GM18870 (cell line): ENCODE measurements at regions not wholly inside any gene's neighbourhood (a gene's known extent, or its start where the extent isn't known, plus 50 kb on each side); places are given as distances from the start of the nearest gene placed in this dataset.

Experiments
- ATAC-seq: cut with Tn5 transposase; IDR thresholded peaks from one replicate; pipeline ENCODE4 v1.9.1; 2021; ENCODE audit warnings: moderate library complexity; ENCODE audit not compliant: unreplicated experiment

DNA sequence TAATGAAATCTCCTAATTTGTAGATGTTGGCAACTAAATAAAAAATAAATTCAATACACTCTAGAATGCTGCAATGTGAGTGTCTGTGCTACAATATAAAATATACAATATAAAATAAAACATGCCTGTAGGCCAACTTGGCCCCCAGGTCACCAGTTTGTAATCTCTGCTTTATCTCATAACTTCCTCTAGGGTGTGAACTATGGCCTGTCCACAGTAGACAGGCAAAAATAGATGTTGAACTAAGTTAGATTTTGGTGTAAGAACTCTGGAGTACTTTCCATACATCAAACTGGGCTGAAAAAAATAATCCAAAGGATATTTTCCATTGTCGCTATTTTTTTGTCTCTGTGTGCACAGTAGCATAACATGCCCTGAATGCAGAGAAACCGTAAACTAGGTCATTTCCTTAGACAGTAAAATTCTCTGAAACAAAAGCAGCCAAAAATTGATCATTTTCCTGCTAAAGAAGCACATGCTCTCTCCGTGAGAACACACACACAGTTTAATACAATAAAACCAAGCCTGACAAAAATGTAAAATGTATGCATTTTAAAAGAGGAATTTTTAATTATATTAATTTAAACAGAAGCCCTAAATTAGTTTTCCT, 98.5 kb upstream of the ZFP64 start:
- ATAC-seq, result no peak

GRCh38 chr20:52280407-52280806, 88.8 kb upstream of the ZFP64 start:
- no peak for ATAC-seq

GRCh38 chr20:52279706-52280105, 88.1 kb upstream of the ZFP64 start:
- no peak for ATAC-seq

GRCh38 chr20:52275181-52275691, 83.7 kb upstream of the ZFP64 start:
- ATAC-seq, result no peak

GRCh38 chr20:52270696-52271095, 79.1 kb upstream of the ZFP64 start:
- no peak for ATAC-seq

DNA sequence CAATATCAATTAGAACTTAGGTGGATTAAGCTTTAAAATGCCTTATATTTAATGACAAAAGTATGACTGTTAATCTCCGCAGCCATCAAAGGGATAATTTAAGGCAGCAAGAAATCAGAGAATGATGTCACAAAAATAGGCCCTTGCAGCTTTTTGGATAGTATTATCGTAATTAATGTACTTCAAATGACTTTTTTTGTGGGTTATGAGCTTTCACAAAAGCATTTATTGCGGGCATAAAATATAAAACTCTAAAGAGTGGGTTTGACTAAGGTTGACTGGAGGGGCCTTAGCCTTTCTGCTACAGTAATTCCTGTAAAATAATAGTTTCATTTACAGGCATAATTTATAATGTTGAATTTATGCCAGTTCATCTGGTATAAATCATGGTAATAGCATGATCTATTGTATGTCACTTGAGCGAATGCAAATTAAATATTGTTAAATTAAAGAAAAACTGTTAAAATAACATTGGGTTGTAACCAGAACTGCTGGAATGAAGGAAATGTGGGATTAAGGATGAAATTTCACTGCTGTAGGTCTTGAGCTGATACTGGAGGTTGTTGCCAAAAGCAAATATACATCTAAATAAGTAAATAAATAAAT, 78.5 kb upstream of the ZFP64 start:
- ATAC-seq, result no peak

GRCh38 chr20:52269321-52269720, 77.7 kb upstream of the ZFP64 start:
- no peak for ATAC-seq

- ATAC-seq, result no peak
Measured at GRCh38 chr20:52268184-52268749, 76.7 kb upstream of the ZFP64 start.

DNA sequence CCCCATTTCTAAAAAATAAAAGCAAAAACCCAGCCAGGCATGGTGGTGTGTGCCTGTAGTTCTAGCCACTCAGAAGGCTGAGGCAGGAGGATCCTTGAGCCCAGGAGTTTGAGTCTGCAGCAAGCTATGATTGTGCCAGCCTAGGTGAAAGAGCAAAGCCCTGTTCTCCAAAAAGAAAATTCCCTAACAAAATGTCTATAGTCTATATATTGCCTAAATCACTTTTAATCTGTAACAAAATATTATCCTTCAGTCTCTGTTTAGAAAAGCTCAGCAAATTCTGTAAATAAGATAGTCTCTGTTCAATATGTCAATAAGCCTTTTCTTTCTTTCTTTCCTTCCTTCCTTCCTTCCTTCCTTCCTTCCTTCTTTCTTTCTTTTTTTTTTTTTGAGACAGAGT, 75.8 kb upstream of the ZFP64 start:
- no peak for ATAC-seq

DNA sequence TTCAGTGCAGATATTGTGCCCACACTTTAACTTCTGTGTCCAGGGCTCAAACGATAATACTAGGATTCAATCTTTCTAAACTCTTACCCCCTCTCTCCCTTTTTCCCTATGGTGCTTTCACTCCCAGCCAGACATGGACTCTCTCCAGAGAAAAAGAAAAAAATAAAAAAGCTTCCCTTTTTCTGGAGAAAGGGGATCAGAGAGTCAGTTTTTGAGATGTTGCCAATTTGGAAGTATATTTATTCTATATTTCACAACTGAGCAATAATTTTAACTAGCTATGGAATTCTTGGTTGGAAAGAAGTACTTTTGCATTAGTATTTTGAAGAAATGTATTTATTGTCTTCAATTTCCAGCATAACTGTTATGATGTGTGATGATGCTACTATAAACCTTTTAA, 72.2 kb upstream of the ZFP64 start:
- ATAC-seq, result no peak

DNA sequence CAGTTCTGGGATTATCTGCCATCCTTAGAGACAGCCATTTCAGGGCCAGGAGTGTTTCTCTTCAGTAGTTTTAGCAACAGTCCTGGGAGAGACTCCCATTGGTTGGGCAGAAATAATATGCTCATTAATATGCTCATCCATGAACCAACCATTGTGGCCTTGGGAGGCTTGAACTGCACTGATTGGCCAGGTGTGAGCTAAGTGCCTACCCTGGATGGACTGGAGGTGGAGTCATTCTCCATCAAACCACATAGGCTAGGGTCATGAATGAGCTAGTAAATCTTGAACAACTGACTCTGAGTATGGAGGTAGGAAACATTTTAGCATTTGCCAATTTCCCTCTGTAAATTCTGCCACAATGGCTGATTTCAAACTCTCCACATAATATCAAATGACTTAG, 70.2 kb upstream of the ZFP64 start:
- no peak for ATAC-seq

DNA sequence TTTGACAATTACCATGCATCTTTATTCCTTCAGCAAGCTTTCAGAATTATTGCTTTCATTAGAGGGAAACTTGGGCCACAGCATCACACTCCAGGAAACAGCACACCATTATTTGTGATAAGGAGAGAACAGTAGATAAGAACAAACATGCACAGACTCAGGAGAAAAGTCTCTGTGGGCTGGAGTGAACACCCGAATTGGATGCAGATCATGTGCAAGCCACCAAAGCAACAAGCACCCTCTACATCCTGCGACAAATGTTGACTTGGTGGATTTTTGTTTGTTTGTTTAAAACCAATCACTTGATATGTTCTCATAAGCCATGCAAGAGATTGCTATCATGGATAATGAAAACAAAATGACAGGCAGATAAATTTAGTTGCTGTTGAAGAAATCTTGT, 67.7 kb upstream of the ZFP64 start:
- ATAC-seq, result no peak

DNA sequence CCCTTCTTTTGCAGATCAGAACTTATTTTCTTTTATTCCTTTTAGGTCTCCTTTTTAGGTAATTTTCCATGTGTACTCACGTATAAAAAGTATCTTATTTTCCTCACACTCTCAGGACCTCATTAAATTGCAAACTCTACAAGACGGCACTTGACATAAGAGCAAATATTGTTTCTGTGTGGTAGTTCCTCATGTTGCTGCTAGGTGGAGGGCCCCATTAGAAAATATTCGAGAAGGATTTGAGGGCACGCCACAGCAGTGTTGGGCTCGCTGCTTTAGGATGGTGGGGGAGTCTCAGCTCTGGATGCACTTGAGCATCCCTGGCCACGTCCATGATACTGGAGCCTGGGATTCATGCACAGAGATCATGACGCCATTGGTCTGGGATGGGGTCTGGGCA, 64.9 kb upstream of the ZFP64 start:
- no peak for ATAC-seq

- ATAC-seq, result no peak
Measured at GRCh38 chr20:52252664-52253063, 61.1 kb upstream of the ZFP64 start.

DNA sequence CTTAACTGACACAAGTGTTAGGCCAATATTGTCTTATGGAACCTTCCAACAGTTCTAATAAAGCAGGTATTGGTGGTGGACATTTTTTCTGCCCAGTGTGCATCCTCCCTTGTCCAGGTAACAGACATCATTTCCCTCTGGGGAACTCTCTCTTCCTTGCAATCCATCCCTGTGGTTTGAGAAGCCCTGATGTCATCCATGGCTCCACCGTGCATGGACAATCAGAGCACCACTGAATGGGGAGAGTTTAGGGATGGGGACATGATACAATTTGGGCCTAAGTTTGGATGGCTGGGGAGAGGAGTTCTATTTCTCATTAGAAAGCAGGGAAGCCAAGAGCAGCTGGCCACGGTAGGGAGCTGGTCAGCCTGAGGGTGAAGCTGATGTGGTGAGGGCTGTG, 60.2 kb upstream of the ZFP64 start:
- ATAC-seq, result no peak

DNA sequence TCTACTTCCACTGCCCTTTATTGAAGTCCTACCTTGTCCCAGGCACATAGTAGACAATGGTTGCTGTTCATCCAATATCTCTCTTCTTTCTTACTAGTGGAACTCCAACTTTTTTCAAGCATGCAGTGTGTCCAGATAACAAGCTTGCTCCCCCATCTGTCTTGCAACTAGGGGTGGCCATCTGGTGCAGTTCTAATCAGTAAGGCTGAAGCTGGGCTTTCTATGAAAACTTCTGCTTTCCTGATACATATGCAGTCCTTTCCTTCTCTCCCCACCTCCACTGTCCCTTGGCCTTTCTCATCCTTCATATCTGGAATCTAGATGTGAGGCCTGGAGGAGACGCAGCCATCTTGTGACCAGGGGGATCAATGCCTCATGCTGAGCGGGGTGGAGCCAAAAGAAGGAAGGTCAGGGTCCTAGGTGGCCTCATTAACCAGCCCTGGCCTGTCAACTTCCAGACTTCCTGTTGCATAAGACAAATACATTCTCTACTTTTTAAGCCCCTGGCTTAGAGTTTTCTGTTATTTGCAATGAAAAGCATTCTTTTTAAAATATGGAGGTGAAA, 59.6 kb upstream of the ZFP64 start:
- no peak for ATAC-seq

DNA sequence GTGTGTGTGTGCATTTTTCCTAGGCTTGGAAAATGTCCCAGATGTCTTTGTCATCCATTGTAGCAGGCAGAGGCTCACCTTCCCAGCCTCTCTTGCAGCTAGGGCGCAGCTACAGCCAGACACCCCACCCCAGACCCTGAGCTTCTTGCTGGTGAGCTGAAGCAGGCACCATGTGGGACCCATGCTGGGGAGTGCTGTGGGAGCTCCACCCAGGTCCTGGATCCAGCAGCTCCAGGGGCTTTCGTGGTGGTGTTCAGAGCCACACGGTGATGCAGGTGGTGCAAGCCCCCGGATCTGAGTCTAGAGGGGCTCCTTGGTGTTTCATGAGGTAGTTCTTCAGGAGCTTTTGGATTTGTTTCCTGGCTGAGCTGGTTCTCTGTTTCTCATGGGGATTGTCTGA, 56.0 kb upstream of the ZFP64 start:
- ATAC-seq, result no peak

- no peak for ATAC-seq
Measured at GRCh38 chr20:52246366-52246765, 54.8 kb upstream of the ZFP64 start.

DNA sequence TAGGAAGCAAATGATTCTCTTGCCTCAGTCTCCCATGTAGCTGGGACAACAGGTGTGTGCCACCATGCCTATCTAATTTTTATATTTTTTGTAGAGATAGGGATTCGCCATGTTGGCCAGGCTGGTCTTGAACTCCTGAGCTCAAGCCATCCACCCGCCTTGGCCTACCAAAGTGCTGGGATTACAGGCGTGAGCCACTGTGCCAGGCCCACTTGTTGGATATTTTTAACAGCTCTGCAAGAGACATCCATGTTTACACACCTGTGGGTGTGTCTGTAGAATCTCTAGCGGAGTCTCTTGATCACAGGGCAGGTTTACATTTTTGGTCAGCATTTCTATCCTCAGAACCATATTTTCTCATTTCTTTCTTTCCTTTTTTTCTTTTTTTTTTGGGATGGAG, 53.1 kb upstream of the ZFP64 start:
- no peak for ATAC-seq

DNA sequence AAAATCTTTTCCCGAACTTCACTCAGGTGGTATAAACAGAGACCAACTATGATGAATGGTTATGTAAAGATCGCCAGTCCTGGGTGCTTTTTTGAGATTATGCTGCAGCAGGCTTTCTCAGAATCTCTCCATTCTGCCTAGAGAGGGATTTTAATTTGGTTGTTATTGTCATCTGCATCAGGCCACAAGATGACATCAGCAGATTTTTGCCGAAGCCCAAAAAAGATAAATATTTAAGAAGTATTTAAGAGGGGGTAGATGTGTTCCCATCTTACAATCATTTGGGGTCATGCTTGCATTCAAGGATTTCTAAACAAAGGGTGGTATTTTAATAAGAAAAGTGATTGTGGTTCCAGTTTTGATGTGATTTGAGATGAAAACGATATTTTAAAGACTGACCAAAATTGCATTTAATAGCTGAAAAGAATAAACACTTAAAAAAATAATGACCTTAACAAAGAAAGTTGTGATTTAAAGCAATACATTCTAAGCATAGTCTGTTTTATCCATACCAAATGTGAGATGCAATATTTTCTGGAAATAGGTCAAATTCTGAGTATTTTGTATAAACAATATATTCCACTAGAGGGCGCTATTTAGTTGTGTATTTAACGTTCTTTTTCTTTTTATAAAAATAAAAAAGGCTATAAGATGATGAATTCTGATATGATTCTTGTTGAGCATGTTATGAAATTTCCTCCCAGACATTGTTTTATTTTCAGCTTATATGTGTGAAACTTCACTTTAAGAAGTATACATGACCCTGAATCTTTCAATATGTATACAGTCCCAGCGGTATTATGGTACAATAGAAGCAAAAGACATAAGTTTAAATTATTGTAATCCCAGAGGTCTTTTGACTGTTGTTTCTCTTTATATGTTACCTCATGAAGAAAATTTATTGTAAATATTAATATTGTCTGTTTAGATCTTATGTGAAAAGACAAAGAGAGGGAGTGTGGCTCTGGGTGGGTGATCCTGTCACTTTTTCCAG, 51.0 kb upstream of the ZFP64 start:
- no peak for ATAC-seq
